ENCODE measurements at regions not wholly inside any gene's neighbourhood (a gene's known extent, or its start where the extent isn't known, plus 50 kb on each side); places are given as distances from the start of the nearest gene placed in this dataset.
A peak's percentile ranks its signal among the peaks of the same experiment; 100 is the strongest.

DNA sequence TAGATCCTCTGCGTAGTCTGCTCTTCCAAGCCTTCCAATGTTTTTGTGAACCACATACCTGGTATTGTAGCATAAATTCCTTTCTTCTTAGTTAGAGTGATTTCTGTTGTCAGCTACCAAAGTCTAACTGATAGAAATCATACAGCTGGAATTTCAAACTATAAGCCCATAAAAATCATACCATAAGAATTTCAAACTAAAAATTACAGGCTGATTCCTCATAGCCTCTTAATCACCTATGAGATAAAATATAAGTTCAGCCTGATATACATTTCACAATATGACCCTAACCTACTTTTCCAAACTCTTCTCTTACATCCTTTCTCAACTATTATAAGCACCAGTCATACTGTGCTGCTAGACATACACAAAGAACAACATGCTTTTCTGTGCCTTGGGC, 64.8 kb downstream of the PTHLH start:
- DNase-seq (ENCODE audit: low spot score) = no peak

DNA sequence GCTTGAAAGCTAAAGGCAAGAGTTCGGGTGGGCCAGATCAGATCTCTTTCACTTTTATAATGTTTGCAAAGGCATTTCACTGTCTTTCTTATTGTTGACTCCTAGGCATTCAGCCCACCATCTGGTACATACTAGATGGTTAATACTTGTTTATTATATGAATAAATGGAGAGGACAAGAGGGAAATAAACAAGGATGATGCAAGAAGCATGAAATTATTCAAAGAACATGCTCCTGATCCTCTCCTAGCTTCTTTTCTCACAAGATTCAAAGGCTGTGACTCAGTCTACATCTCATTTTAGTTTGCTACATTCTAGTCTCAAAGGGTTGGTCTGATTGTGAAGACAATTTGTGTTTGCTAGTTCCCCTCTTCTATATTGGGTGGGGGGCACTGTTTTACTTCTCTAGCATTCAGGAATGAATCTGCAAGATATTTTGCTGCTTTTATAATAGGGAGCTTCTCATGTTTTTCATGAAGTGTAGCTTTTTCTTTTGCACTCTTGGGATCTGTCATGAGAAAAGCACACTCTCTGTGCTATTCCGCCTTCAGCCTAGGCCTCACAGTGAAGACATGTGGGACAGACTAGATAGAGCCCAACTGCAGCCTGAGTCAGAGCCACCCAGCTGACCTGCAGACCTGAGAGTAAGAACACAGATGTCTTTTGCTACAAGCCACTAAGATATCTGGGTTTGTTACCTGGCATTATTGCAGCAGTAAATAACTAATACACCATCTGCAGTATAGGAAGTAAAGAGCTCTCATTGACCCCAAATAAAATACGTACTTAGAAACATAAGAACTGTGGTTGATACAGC, 65.7 kb downstream of the PTHLH start:
- DNase-seq (ENCODE audit: low spot score) = no peak

DNA sequence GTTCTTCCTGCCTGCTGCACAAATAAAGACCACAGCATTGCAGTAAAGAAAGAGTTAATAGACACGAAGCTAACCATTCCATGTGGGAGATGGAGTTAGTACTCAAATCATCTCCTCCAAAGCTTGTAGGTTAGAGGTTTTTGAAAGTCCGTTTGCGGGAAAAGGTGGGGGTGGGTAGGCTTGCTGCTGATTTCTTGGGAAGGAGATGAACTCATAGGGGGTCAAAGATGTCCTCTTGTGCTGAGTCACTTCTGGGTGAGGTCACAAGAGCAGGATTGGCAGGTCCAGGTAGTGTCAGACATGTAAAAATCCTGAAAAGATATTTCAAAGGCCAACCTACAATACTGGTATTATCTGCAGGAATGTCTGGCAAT, 66.4 kb downstream of the PTHLH start:
- DNase-seq (ENCODE audit: low spot score) = no peak

DNA sequence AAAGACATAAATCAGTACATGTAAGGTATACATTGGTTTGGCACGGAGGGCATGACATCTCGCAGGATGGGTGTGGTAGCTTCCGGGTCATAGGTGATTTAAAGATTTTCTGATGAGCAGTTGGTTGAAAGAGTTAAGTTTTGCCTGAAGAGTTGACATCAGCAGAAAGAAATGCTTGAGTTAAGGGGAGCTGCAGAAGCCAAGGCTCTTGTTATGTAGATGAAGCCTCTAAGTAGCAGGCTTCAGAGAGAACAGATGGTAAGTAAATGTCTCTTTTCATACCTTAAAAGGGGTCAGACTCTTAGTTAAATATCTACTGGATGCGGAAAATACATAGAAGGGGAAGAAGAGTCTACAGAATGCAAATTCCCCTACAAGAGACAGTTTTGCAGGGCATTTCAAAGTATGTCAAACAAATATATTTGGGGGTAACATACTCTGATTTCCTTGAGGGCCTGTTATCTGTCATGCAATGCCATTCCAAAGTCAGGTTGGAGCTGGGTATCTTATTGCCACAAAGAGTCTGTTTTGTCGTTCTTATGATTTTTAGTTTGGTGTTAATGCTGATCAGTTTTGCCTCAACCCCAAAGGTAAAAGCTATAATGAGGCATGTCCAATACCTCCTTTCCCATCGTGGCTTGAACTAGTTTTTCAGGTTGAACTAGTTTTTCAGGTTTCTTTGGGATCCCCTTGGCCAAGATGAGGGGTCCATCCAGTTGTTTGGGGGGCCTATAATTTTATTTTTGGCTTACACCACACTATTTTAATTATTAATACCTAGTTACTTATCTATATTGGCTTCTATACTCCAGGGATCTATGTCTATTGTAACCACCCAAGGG, 67.0 kb downstream of the PTHLH start:
- DNase-seq (ENCODE audit: low spot score) = no peak

DNA sequence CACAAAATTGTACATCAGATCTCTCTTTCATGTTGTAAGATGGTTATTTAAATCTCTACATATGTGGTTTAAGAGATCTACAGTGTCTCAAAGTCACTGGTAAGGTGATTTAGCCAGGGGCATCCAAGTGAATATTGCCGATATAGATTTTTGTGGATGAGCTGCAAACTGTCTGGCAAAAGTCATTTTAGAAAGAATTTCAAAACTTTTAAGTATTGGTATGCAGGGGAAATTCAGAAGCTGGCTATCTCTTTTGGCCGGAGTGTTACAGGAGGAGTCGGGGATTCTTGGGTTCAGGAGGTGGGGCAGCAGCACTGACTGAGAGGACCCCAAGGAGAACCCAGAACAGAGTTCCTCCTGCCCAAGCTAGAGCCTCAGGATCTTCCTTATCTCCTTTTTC, 69.9 kb downstream of the PTHLH start:
- DNase-seq (ENCODE audit: low spot score) = no peak

- DNase-seq (ENCODE audit: low spot score) = no peak
Observed at GRCh38 chr12:27901959-27902358, 70.6 kb downstream of the PTHLH start.

DNA sequence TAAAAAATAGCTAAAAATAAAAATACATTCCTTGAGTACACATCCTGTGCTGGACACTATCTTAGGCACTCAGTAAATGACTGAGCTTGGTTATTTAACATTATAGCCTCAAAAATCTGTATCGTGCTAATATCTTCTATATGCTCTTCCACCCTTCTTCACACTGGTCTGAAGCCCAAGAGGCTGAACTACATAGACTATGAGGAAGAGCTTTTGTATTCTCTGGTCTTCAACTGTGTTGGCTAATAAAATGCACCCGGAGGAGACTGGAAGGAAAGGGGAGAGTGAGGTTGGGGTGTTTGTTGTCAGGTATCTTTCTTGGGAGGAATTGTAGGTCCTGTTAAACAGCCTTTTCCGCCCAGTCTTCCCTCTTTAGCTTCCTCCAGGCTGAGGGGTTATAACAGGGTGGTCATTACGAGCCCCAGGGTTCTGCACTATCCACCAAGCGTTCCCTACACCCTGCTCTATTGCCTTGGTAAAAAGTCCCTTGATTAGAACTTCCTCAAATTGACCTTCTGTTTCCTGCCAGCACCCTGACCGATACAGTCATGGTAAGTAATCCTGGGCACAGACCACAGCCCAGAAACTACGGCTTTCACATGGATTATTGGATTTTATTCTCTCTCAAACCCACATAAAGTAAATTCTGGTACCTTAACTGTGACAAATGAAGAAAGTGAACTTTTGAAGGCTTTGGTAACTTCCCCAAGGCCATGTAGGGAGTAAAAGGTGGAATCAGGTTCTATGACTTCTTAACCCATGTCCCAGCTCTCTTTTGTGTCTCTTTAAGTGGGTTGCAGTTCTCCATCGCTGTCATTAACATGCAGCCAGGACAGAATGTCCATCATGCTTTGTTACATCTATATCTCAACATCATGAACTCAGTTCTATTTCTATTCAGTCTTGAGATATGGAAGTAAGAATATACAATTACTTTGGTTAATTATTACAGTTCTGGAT, 71.3 kb downstream of the PTHLH start:
- DNase-seq (ENCODE audit: low spot score) = no peak

GRCh38 chr12:27899151-27899661, 73.3 kb downstream of the PTHLH start:
- DNase-seq (ENCODE audit: low spot score) = peak; percentile 66

- no peak for DNase-seq (ENCODE audit: low spot score)
Observed at GRCh38 chr12:27898022-27898421, 74.5 kb downstream of the PTHLH start.

DNA sequence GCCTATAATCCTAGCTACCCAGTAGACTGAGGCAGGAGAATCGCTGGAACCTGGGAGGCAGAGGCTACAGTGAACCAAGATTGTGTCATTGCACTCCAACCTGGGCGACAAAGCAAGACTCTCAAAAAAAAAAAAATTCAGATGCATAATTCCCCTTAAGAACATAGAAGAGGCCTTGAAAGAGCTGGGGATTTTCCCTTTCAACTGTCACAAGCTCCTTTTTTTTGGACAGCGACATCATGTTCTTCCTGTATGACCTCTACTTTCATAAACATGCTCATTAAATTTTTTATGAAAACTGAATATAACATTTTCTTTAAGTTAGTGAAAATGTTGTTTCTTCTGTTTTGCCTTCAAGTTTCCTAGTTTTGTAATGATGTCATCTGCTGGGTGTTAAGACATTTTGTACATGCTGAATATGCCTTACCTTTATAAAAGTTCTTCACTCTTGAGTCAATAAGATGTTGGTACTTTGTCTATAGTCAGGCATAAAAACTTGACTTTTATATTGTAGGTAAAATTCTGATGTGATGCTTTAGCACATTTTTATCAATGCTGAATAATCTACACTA, 76.0 kb downstream of the PTHLH start:
- no peak for DNase-seq (ENCODE audit: low spot score)

GRCh38 chr12:27894309-27894708, 78.2 kb downstream of the PTHLH start:
- no peak for DNase-seq (ENCODE audit: low spot score)

DNA sequence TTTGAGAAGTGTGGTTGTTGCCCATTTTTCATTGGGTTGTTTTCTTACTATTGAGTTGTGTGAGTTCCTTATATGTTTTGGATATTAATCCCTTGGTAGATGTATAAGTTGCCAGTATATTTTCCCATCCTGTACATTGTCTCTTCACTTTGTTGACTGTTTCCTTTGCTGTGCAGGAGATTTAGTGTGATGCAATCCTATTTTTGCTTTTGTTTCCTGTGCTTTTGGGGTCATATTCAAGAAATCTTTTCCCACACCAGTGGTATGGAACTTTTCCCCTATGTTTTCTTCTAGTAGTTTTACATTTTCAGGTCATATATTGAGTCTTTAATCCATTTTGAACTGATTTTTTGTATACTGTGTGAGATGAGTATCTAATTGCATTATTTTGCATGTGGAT, 92.8 kb downstream of the PTHLH start:
- no peak for DNase-seq (ENCODE audit: low spot score)

GRCh38 chr12:27875677-27876076, 95.6 kb upstream of the MANSC4 start:
- DNase-seq (ENCODE audit: low spot score) = no peak

GRCh38 chr12:27873010-27873409, 93.0 kb upstream of the MANSC4 start:
- no peak for DNase-seq (ENCODE audit: low spot score)

DNA sequence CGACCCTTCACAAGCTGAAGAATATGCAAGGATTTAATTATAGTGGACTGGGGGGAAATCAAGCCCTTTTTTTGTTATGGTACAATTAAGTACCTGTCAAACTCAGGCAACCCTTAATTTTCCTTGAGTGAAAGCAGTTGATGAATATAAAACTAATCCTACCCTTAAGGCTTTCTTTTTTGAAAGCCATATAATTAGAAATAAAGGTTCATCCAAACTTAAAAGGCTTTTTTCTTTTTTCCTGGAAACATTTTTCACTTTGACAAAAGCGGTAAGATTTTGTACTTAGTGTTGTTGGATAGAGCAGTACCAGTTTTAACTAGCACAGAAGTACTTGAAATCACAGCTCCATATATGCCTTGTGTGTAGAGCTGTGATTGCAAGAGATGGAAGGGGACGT, 91.9 kb upstream of the MANSC4 start:
- DNase-seq (ENCODE audit: low spot score) = no peak

- DNase-seq (ENCODE audit: low spot score) = peak; percentile 33
Observed at GRCh38 chr12:27870939-27871338, 90.9 kb upstream of the MANSC4 start.

- DNase-seq (ENCODE audit: low spot score) = no peak
Observed at GRCh38 chr12:27869567-27869966, 89.5 kb upstream of the MANSC4 start.

DNA sequence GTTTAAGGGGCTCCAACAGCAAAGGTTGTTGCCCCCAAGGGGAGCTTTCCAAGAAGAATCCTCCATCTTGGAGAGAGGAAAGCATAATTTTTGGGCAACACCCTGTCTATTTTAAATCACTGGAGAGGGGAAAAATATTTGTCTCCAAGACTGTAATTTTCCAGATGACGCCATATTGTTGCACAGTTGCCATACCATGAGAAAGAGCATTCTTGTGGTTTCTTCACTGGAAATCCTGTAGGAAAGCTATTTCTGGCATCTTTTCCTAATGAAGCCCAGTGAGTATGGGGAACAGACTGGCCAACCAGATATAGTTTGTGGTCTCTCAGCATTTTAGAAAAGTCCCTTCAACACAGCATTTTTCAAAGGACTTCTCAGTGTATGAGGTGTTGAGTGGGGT, 88.1 kb upstream of the MANSC4 start:
- DNase-seq (ENCODE audit: low spot score) = peak; percentile 53

- peak; percentile 20 for DNase-seq (ENCODE audit: low spot score)
Observed at GRCh38 chr12:27866373-27867101, 86.5 kb upstream of the MANSC4 start.

DNA sequence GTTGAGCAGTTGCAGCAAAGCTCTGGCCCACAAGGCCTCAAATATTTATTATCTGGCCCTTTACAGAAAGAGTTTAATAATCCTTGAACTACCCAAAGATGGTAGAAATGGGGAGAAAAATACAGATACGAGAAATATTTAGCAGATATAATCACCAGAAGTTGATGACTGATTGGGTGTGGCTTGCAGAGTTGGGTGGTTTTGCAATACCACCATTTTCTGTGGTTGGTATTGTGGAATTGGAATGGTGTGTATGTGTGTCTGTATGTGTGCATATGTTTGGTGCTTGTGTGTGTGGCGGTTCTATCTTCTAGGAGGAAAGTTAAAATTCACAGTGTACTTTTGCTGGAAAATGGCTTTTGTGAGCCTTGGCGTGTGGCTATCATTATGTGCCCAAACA, 85.4 kb upstream of the MANSC4 start:
- DNase-seq (ENCODE audit: low spot score) = peak; percentile 28

- no peak for DNase-seq (ENCODE audit: low spot score)
Observed at GRCh38 chr12:27864521-27864920, 84.5 kb upstream of the MANSC4 start.
